Erythroblast (primary cell): ENCODE measurements at regions not wholly inside any gene's neighbourhood (a gene's known extent, or its start where the extent isn't known, plus 50 kb on each side); places are given as distances from the start of the nearest gene placed in this dataset.

Experiments used
- GATA1 ChIP-seq: IDR thresholded peaks from 2 replicates; pipeline ENCODE4 v1.6.1; 2011; ENCODE audit warnings: low read depth, mild to moderate bottlenecking, control low read depth, low read length, moderate library complexity
- POLR2A ChIP-seq: IDR thresholded peaks from 2 replicates; pipeline ENCODE4 v1.6.1; 2011; ENCODE audit warnings: mild to moderate bottlenecking, low read length

DNA sequence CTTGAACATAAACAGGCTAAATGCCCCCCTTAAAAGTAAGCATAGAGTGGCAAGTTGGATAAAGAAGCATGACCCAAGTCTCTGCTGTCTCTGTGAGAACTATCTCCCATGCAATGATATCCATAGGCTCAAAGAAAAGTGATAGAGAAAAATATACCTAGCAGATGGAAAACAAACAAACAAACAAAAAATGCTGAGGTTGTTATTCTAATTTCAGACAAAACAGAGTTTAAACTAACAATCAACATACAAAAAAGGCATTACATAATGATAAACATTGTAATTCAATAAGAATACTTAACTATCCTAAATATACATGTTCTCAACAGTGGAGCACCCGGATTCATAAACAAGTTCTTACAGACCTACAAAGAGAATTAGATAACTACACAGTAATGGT, 626.2 kb upstream of the CNTNAP2 start:
- TF ChIP-seq POLR2A (no peak), GATA1 (no peak)
